ENCODE measurements at regions not wholly inside any gene's neighbourhood (a gene's known extent, or its start where the extent isn't known, plus 50 kb on each side); places are given as distances from the start of the nearest gene placed in this dataset.

DNA sequence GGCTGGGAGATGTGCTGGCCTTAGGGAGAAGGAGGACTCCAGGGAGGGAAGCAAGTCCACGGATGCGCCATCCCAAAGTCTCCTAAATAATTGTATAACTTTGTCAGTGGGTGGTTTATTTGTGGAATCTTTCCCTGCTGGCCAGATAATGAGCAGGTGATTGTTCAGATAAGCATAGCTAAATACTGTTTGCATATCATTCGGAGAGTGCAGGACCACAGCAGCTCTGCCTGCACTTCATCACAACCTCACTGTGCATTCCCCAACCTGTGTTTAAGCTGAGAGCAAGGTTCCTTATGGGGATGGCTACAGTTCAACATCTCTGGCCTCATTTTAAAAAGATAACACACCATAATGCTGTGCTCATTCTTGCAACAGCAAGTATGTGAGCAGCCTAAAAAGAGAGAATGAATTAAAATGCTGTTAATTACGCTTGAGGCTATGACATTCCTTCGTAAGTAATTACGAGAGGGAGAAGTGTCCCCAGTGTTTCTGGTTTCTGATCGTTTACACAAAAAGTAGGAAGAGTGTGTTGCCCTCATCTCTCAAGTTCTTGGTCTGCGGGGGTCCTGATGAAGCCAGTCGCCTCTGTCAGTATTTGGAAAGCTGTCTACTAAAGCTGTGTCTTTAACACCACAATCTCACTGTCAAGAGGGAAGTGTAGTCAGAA is 272.0 kb upstream of the RORA start:
- no peak overlapping the region for H2AFZ ChIP-seq (ENCODE audit: low read length, unreplicated experiment)
- H3K79me2 ChIP-seq (ENCODE audit: control insufficient read depth, insufficient read depth, low read length, unreplicated experiment): no peaks in the 10 kb centered on the region
- H3K27ac ChIP-seq (ENCODE audit: low read depth, low read length): no peak overlapping the region
- H3K4me1 ChIP-seq (ENCODE audit: control insufficient read depth, insufficient read depth, low read length, unreplicated experiment): no peaks in the 10 kb centered on the region
- H3K36me3 ChIP-seq (ENCODE audit: insufficient read depth, low read length): no peaks in the 10 kb centered on the region
- H3K4me3 ChIP-seq (ENCODE audit: low read depth, low read length): no peak overlapping the region
- H3K27me3 ChIP-seq (ENCODE audit: insufficient read depth, low read length): peaks cover 27% of the 10 kb centered on the region

DNA sequence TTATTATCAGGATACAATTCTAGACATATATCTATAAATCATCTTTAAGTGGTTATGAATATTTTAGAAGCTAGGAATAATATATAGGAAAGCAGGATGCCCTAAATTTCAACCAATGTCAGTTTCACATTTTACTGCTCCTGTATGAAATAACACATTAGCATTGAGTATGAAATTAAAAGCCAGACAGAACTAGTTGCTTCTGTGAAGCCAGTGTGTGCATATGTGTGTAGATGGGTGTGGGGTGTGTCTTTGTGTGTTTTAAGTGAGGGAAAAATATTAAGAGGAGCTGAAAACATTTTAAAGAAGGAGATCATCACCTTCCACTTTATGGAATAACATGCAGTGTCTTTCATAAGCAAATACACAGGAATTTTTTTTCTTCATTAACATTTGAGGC is 271.4 kb upstream of the RORA start:
- no peaks in the 10 kb centered on the region for H3K36me3 ChIP-seq (ENCODE audit: insufficient read depth, low read length)
- no peak overlapping the region for H3K4me3 ChIP-seq (ENCODE audit: low read depth, low read length)

DNA sequence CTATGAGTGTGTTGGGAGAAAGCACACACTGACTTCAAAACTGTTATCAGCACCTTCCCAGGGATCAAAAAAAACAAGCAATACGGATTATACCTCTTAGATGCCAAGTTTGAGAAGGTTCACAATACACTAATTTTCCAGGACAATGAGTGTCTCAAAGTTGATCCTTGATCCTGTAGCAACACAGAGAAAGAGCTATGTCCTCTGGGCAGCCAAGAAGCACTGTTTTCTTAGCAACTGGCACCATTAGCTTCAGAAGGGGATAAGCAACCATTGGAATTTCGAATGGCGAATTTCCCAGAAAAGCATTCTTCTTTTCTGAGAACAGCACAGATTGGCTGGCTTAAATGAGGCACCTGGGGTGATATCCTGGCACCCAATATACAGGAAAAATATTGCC is 270.3 kb upstream of the RORA start:
- no peaks in the 10 kb centered on the region for H3K36me3 ChIP-seq (ENCODE audit: insufficient read depth, low read length)
- peaks cover 30% of the 10 kb centered on the region for H3K27me3 ChIP-seq (ENCODE audit: insufficient read depth, low read length)
- H3K4me3 ChIP-seq (ENCODE audit: low read depth, low read length): no peak overlapping the region
- no peaks in the 10 kb centered on the region for H3K4me1 ChIP-seq (ENCODE audit: control insufficient read depth, insufficient read depth, low read length, unreplicated experiment)
- no peak overlapping the region for H3K27ac ChIP-seq (ENCODE audit: low read depth, low read length)
- no peak overlapping the region for H2AFZ ChIP-seq (ENCODE audit: low read length, unreplicated experiment)
- no peaks in the 10 kb centered on the region for H3K79me2 ChIP-seq (ENCODE audit: control insufficient read depth, insufficient read depth, low read length, unreplicated experiment)

More for the DNA sequence above, 271.4 kb upstream of the RORA start:
- peaks cover 27% of the 10 kb centered on the region for H3K27me3 ChIP-seq (ENCODE audit: insufficient read depth, low read length)
- H3K79me2 ChIP-seq (ENCODE audit: control insufficient read depth, insufficient read depth, low read length, unreplicated experiment): no peaks in the 10 kb centered on the region
- H3K27ac ChIP-seq (ENCODE audit: low read depth, low read length): no peak overlapping the region
- H2AFZ ChIP-seq (ENCODE audit: low read length, unreplicated experiment): no peak overlapping the region
- H3K4me1 ChIP-seq (ENCODE audit: control insufficient read depth, insufficient read depth, low read length, unreplicated experiment): no peaks in the 10 kb centered on the region

DNA sequence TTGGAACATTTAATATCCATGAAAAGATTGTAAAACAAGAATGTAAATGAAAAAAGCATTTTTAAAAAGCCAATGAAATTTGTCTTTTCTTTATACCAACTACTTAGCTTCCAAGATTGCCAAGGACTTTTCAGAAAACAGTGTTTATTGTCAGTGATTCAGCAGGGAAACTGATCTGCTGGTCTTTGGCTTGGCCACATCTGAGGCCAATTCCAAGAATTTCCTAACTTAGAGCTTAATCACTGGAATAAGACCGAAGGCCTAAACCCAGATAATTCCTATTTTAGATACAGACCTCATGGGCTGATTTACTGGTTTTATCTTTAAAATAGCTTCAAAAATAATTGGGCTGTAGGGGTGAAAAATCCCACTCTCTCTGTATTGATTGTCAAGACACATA is 260.5 kb upstream of the RORA start:
- H3K4me3 ChIP-seq (ENCODE audit: low read depth, low read length): no peak overlapping the region
- no peaks in the 10 kb centered on the region for H3K4me1 ChIP-seq (ENCODE audit: control insufficient read depth, insufficient read depth, low read length, unreplicated experiment)
- peaks cover 8% of the 10 kb centered on the region; the same call in 1 of the 2 replicates for H3K27me3 ChIP-seq (ENCODE audit: insufficient read depth, low read length)
- H3K27ac ChIP-seq (ENCODE audit: low read depth, low read length): no peak overlapping the region
- no peaks in the 10 kb centered on the region for H3K79me2 ChIP-seq (ENCODE audit: control insufficient read depth, insufficient read depth, low read length, unreplicated experiment)
- no peaks in the 10 kb centered on the region for H3K36me3 ChIP-seq (ENCODE audit: insufficient read depth, low read length)
- H2AFZ ChIP-seq (ENCODE audit: low read length, unreplicated experiment): no peak overlapping the region

DNA sequence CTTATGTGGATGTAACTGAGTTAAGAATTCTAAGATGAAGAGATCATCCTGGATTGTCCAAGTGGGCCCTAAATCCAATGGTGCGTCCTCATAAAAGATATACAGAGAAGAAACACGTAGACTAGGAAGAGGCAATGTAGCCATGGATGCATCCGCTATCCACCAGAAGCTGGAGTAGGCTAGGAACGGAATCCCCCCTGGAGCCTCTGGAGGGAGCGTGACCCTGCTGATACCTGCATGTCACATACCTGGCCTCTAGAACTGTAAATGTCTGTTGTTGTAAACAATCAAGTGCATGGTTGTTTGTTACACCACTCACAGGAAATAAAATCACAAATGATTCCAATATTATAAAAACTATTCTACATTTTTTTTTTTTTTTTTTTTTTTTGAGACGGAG is 254.5 kb upstream of the RORA start:
- no peaks in the 10 kb centered on the region for H3K79me2 ChIP-seq (ENCODE audit: control insufficient read depth, insufficient read depth, low read length, unreplicated experiment)
- H3K4me1 ChIP-seq (ENCODE audit: control insufficient read depth, insufficient read depth, low read length, unreplicated experiment): no peaks in the 10 kb centered on the region
- H3K27ac ChIP-seq (ENCODE audit: low read depth, low read length): no peak overlapping the region
- H2AFZ ChIP-seq (ENCODE audit: low read length, unreplicated experiment): no peak overlapping the region
- no peaks in the 10 kb centered on the region for H3K36me3 ChIP-seq (ENCODE audit: insufficient read depth, low read length)
- no peak overlapping the region for H3K4me3 ChIP-seq (ENCODE audit: low read depth, low read length)
- H3K27me3 ChIP-seq (ENCODE audit: insufficient read depth, low read length): peaks cover 7% of the 10 kb centered on the region; the same call in 1 of the 2 replicates

DNA sequence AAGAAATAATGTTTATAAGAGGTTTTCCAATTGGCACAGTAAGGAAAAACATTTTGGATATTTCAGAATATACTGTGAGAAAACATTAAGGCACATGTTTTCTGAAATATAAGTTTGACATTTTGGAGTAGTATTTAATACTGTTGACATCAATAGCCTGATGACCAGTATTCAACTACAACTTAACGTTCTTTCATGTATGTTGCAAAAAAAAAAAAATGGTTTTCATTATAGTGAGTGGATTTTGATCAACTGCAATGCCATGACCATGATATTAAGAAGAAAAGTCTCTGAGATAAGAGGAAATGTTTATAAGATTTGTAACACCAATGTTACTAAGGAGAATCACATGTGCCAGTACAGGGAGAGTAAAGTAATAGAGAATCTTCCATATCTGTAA is 252.8 kb upstream of the RORA start:
- Histone ChIP-seq H2AFZ (ENCODE audit: low read length, unreplicated experiment) (no peak overlapping the region), H3K27me3 (ENCODE audit: insufficient read depth, low read length) (peaks cover 3% of the 10 kb centered on the region; the same call in 1 of the 2 replicates), H3K36me3 (ENCODE audit: insufficient read depth, low read length) (no peaks in the 10 kb centered on the region), H3K4me3 (ENCODE audit: low read depth, low read length) (no peak overlapping the region), H3K27ac (ENCODE audit: low read depth, low read length) (no peak overlapping the region), H3K79me2 (ENCODE audit: control insufficient read depth, insufficient read depth, low read length, unreplicated experiment) (no peaks in the 10 kb centered on the region), H3K4me1 (ENCODE audit: control insufficient read depth, insufficient read depth, low read length, unreplicated experiment) (no peaks in the 10 kb centered on the region)

DNA sequence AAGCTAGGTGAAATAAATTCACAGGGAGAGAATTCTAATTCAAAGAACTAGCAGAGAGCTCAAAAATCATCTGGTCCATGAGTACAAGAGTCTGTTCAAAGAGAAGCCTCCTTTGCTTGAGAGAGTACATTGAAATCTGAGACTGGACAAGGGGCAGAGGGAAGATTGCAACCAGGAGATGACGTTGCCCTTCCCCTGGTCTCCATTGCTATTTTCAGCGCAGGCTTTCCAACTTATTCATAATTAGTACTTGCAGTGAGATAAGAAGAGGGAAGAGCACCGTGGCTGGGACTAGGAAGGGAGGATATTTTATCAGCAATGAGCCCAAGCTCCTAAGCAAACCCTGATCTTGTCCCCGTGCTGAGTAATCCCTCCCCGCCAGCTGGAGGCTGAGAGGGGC is 251.8 kb upstream of the RORA start:
- Histone ChIP-seq H3K79me2 (ENCODE audit: control insufficient read depth, insufficient read depth, low read length, unreplicated experiment) (no peaks in the 10 kb centered on the region), H3K4me1 (ENCODE audit: control insufficient read depth, insufficient read depth, low read length, unreplicated experiment) (no peaks in the 10 kb centered on the region), H3K36me3 (ENCODE audit: insufficient read depth, low read length) (no peaks in the 10 kb centered on the region), H3K27ac (ENCODE audit: low read depth, low read length) (no peak overlapping the region), H2AFZ (ENCODE audit: low read length, unreplicated experiment) (no peak overlapping the region), H3K4me3 (ENCODE audit: low read depth, low read length) (no peak overlapping the region), H3K27me3 (ENCODE audit: insufficient read depth, low read length) (peaks cover 3% of the 10 kb centered on the region; the same call in 1 of the 2 replicates)

DNA sequence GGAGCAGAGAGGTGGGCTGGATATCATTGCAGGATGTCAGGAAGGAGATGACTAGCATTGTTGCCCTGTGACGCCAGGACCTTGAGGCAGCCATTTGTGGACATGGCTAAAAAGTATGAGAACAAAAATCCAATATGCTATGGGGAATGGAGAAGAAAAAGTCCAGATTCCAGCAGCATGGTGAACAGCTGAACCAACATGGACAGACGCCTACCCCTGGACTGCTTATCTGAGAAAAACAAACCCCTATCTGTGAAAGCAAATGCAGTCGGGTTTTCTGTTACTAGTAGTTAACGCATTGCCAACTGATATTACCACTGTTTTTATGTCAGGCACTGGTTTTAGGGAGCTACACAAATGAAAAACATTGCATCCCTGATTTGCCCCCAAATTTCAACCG is 251.2 kb upstream of the RORA start:
- no peaks in the 10 kb centered on the region for H3K36me3 ChIP-seq (ENCODE audit: insufficient read depth, low read length)
- H2AFZ ChIP-seq (ENCODE audit: low read length, unreplicated experiment): no peak overlapping the region
- H3K79me2 ChIP-seq (ENCODE audit: control insufficient read depth, insufficient read depth, low read length, unreplicated experiment): no peaks in the 10 kb centered on the region
- no peaks in the 10 kb centered on the region for H3K4me1 ChIP-seq (ENCODE audit: control insufficient read depth, insufficient read depth, low read length, unreplicated experiment)
- H3K27me3 ChIP-seq (ENCODE audit: insufficient read depth, low read length): peaks cover 3% of the 10 kb centered on the region; the same call in 1 of the 2 replicates
- no peak overlapping the region for H3K4me3 ChIP-seq (ENCODE audit: low read depth, low read length)
- H3K27ac ChIP-seq (ENCODE audit: low read depth, low read length): no peak overlapping the region

DNA sequence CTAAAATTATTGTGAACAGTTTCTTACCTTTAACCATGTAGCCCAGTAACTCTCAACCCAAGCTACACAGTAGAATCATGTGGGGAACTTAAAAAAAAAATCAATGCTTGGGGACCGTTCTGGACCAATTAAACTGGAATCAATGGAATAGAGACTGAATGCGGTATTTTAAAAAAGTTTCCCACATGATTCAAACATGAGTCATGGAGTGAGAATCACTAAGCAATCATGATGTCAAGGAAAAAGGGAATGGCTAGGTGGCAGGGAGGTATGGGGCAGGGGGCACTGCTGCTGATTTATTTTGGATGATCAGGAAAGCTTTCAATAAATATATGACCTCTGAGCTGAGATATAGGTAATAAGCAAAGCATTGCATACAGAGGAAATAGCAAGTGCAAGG is 250.5 kb upstream of the RORA start:
- no peaks in the 10 kb centered on the region for H3K79me2 ChIP-seq (ENCODE audit: control insufficient read depth, insufficient read depth, low read length, unreplicated experiment)
- peaks cover 3% of the 10 kb centered on the region; the same call in 1 of the 2 replicates for H3K27me3 ChIP-seq (ENCODE audit: insufficient read depth, low read length)
- no peak overlapping the region for H3K27ac ChIP-seq (ENCODE audit: low read depth, low read length)
- no peaks in the 10 kb centered on the region for H3K4me1 ChIP-seq (ENCODE audit: control insufficient read depth, insufficient read depth, low read length, unreplicated experiment)
- H3K36me3 ChIP-seq (ENCODE audit: insufficient read depth, low read length): no peaks in the 10 kb centered on the region
- H2AFZ ChIP-seq (ENCODE audit: low read length, unreplicated experiment): no peak overlapping the region
- H3K4me3 ChIP-seq (ENCODE audit: low read depth, low read length): no peak overlapping the region

DNA sequence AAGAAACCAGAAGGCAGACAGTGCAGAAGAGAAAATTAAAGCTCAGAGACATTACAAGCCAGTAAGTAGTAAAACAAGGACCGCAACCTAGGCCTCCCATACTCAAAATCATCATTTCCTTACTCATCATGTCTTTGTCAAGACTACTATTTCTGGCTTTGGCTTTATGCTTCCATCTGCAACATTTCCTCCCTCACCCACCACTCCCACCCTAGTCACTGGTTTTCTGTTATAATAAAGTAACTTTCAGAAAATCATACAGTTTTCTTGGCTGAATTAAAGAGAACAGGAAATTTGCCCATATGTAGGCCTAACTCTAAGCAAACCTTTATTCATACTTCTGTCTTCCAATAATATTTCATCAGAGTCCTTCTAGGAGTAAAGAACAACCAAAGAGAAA is 247.6 kb upstream of the RORA start:
- H3K4me3 ChIP-seq (ENCODE audit: low read depth, low read length): no peak overlapping the region
- no peak overlapping the region for H2AFZ ChIP-seq (ENCODE audit: low read length, unreplicated experiment)
- H3K27me3 ChIP-seq (ENCODE audit: insufficient read depth, low read length): peaks cover 3% of the 10 kb centered on the region; the same call in 1 of the 2 replicates
- H3K36me3 ChIP-seq (ENCODE audit: insufficient read depth, low read length): no peaks in the 10 kb centered on the region
- H3K27ac ChIP-seq (ENCODE audit: low read depth, low read length): no peak overlapping the region
- no peaks in the 10 kb centered on the region for H3K79me2 ChIP-seq (ENCODE audit: control insufficient read depth, insufficient read depth, low read length, unreplicated experiment)
- H3K4me1 ChIP-seq (ENCODE audit: control insufficient read depth, insufficient read depth, low read length, unreplicated experiment): no peaks in the 10 kb centered on the region

DNA sequence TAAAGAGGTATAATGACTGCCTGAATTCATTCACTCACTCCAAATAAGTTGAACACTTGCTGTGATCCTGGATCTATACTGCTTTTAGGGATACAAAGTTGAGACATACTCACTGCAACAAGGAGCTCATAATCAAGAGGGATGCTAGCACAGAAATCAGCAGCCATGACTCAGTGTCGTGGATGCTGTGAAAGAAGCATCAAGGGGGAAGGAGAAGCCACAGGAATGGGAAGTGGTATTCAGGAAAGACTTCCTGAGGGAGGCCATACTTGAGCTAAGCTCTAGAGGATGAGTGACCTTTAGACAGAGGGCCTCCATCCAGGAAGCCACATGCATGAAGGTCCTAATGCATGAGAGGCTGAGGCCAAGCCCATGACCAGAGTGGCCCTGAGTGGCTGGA is 245.7 kb upstream of the RORA start:
- no peaks in the 10 kb centered on the region for H3K36me3 ChIP-seq (ENCODE audit: insufficient read depth, low read length)
- H3K79me2 ChIP-seq (ENCODE audit: control insufficient read depth, insufficient read depth, low read length, unreplicated experiment): no peaks in the 10 kb centered on the region
- no peaks in the 10 kb centered on the region for H3K27me3 ChIP-seq (ENCODE audit: insufficient read depth, low read length)
- H3K4me3 ChIP-seq (ENCODE audit: low read depth, low read length): no peak overlapping the region
- H3K4me1 ChIP-seq (ENCODE audit: control insufficient read depth, insufficient read depth, low read length, unreplicated experiment): no peaks in the 10 kb centered on the region
- H2AFZ ChIP-seq (ENCODE audit: low read length, unreplicated experiment): no peak overlapping the region
- no peak overlapping the region for H3K27ac ChIP-seq (ENCODE audit: low read depth, low read length)

Data from ACC112 (cell line).